ENCODE measurements at regions not wholly inside any gene's neighbourhood (a gene's known extent, or its start where the extent isn't known, plus 50 kb on each side); places are given as distances from the start of the nearest gene placed in this dataset.

DNA sequence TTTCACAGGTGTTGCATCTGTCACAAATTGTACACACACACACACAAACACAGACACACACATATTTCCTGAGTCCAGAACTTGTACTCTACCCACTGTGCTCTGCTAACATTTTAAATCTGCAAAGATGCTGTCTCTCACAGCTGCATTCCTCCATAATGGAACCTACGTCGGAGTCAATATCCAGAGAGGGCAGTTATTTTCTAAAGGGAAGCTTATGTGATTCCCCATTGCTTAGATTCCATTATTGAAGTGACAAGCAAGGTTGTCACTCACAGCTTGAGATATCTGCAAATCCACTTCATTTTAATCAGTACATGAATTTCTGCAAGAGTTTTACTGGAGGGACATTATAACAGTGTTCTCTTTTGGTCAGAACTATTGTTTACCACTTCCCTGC is 992.4 kb downstream of the NSUN3 start:
- TF ChIP-seq, protein P1, sequence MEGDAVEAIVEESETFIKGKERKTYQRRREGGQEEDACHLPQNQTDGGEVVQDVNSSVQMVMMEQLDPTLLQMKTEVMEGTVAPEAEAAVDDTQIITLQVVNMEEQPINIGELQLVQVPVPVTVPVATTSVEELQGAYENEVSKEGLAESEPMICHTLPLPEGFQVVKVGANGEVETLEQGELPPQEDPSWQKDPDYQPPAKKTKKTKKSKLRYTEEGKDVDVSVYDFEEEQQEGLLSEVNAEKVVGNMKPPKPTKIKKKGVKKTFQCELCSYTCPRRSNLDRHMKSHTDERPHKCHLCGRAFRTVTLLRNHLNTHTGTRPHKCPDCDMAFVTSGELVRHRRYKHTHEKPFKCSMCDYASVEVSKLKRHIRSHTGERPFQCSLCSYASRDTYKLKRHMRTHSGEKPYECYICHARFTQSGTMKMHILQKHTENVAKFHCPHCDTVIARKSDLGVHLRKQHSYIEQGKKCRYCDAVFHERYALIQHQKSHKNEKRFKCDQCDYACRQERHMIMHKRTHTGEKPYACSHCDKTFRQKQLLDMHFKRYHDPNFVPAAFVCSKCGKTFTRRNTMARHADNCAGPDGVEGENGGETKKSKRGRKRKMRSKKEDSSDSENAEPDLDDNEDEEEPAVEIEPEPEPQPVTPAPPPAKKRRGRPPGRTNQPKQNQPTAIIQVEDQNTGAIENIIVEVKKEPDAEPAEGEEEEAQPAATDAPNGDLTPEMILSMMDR (IDR thresholded peaks at IDR 0.05; ENCODE audit: borderline replicate concordance, control extremely low read depth, extremely low read depth, insufficient read depth, missing control alignments) = no peak
- in situ Hi-C loops (cut with MboI; ENCODE audit: low sequenced_read_pairs, unreplicated experiment) = no loop called here
- DNase-seq (ENCODE audit: low spot score) = no peak

- in situ Hi-C loops (cut with MboI; ENCODE audit: low sequenced_read_pairs, unreplicated experiment) = no loop called here
- TF ChIP-seq, protein P1 (IDR thresholded peaks at IDR 0.05; ENCODE audit: borderline replicate concordance, control extremely low read depth, extremely low read depth, insufficient read depth, missing control alignments) = no peak
- DNase-seq (ENCODE audit: low spot score) = no peak
Measured at GRCh38 chr3:95082191-95082590, 1019.3 kb downstream of the NSUN3 start.

GRCh38 chr3:95084738-95085137 is 1021.9 kb downstream of the NSUN3 start:
- TF ChIP-seq, protein P1 (IDR thresholded peaks at IDR 0.05; ENCODE audit: borderline replicate concordance, control extremely low read depth, extremely low read depth, insufficient read depth, missing control alignments) = no peak
- in situ Hi-C loops (cut with MboI; ENCODE audit: low sequenced_read_pairs, unreplicated experiment) = no loop called here
- no peak for DNase-seq (ENCODE audit: low spot score)

DNA sequence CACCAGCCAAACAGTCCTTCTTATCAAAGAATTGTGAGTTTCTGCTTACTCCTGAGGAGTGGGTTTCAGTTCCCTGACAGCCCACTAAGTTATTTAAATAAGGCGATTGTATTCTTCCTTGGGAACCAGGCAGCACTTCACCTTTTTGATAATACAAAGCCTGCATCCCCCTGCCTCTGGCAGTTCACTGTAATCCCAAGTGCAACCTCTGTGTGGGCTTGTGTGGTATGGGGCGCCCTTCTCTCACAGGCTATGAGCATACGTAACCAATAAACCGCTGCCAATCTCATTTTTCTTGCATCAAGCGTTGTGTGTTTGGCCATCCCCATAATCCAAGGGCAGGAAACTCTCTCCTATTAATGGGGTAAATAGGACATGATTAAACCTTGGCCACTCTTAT is 1025.6 kb downstream of the NSUN3 start:
- in situ Hi-C loops (cut with MboI; ENCODE audit: low sequenced_read_pairs, unreplicated experiment) = no loop called here
- TF ChIP-seq, protein P1 (IDR thresholded peaks at IDR 0.05; ENCODE audit: borderline replicate concordance, control extremely low read depth, extremely low read depth, insufficient read depth, missing control alignments) = no peak

DNA sequence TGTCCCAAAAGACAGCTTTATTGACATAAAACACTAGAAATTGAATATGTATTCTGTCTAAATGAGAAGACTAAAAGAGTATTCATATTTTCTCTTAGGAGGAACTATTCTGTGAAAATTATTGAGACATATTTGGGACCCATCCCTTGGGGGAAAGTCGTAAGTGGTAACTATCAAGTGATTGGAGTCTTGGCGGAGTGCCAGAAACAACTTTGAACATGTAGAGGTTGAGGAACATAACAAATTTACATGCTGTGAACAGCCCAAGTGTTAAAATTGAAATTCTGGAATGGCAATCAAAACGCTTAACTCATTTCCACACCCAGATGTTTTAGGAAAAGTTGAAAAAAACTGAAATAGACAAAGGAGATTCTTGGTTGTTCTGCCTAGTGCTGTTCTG is 1034.6 kb downstream of the NSUN3 start:
- no peak for DNase-seq (ENCODE audit: low spot score)
- in situ Hi-C loops (cut with MboI; ENCODE audit: low sequenced_read_pairs, unreplicated experiment) = no loop called here
- TF ChIP-seq, protein P1 (IDR thresholded peaks at IDR 0.05; ENCODE audit: borderline replicate concordance, control extremely low read depth, extremely low read depth, insufficient read depth, missing control alignments) = no peak

More for the DNA sequence above, 1025.6 kb downstream of the NSUN3 start:
- no peak for DNase-seq (ENCODE audit: low spot score)

GRCh38 chr3:95120921-95121320 is 1058.1 kb downstream of the NSUN3 start:
- no peak for DNase-seq (ENCODE audit: low spot score)
- TF ChIP-seq, protein P1 (IDR thresholded peaks at IDR 0.05; ENCODE audit: borderline replicate concordance, control extremely low read depth, extremely low read depth, insufficient read depth, missing control alignments) = no peak
- in situ Hi-C loops (cut with MboI; ENCODE audit: low sequenced_read_pairs, unreplicated experiment) = no loop called here

GRCh38 chr3:95123104-95123503 is 1060.2 kb downstream of the NSUN3 start:
- TF ChIP-seq, protein P1 (IDR thresholded peaks at IDR 0.05; ENCODE audit: borderline replicate concordance, control extremely low read depth, extremely low read depth, insufficient read depth, missing control alignments) = no peak
- no peak for DNase-seq (ENCODE audit: low spot score)
- in situ Hi-C loops (cut with MboI; ENCODE audit: low sequenced_read_pairs, unreplicated experiment) = no loop called here
